ENCODE measurements at regions not wholly inside any gene's neighbourhood (a gene's known extent, or its start where the extent isn't known, plus 50 kb on each side); places are given as distances from the start of the nearest gene placed in this dataset.

DNA sequence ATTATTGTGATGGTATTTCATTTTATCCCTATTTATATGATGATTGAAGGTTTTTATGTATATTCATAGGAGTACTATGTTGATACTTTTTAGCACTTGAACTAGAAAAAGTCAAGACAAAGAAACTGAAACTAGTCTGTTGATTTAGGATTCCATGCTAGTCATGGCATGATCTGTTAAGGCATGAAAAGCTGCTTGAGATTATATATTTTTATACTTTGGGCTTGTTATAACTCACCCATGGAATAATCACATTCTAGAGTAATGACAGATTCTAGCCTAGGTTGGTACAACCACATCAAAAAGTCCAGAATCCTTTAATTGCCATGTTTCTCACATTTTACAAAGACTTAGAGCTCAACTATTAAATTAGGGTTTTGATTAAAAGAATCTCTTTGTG, 472.6 kb upstream of the CELF4 start:
- H2BK15ac ChIP-seq (ENCODE audit: low read length): no peak overlapping the region
- POLR2A ChIA-PET (ENCODE audit: partially characterized antibody): no interaction called here
- TF ChIP-seq SP4 (IDR thresholded peaks at IDR 0.05; ENCODE audit: low read length) (no peak), YY1 (IDR thresholded peaks at IDR 0.05; ENCODE audit: low read depth, low read length) (no peak), ZNF274 (IDR thresholded peaks at IDR 0.05; ENCODE audit: borderline replicate concordance, extremely low read depth, low read length) (no peak), POLR2AphosphoS5 (IDR thresholded peaks at IDR 0.05; ENCODE audit: low read depth, low read length) (no peak), CBX8 (IDR thresholded peaks at IDR 0.05; ENCODE audit: borderline replicate concordance, low read depth, low read length) (no peak), GTF2F1 (IDR thresholded peaks at IDR 0.05; ENCODE audit: borderline replicate concordance, low read depth, low read length) (no peak)

More for the DNA sequence above, 472.6 kb upstream of the CELF4 start:
- Histone ChIP-seq H2BK120ac (replicated peaks; ENCODE audit: low read depth, low read length) (no peak overlapping the region), H3K23me2 (ENCODE audit: low read depth, low read length) (no peaks in the 10 kb centered on the region), H3K14ac (ENCODE audit: insufficient read length) (no peak overlapping the region), H3K4me3 (ENCODE audit: extremely low read depth in 1 of 4, insufficient read depth in 2 of 4, low read depth in 3 of 4, low read length in 4 of 4) (no peak overlapping the region), H3K9ac (replicated peaks in 1 of 4; ENCODE audit: extremely low read depth in 1 of 4, low read depth in 3 of 4, low read length in 3 of 4) (no peak overlapping the region), H4K20me1 (replicated peaks in 1 of 2; ENCODE audit: control insufficient read depth in 1 of 2, insufficient read depth in 2 of 2, low read length in 2 of 2) (no peaks in the 10 kb centered on the region), H2BK12ac (ENCODE audit: low read depth, low read length) (no peak overlapping the region), H3K27me3 (replicated peaks in 1 of 4; ENCODE audit: control insufficient read depth in 3 of 4, extremely low read depth in 1 of 4, insufficient read depth in 3 of 4, low read length in 3 of 4) (no peaks in the 10 kb centered on the region), H4K91ac (replicated peaks; ENCODE audit: insufficient read length, low read length) (no peak overlapping the region), H3K56ac (replicated peaks; ENCODE audit: insufficient read length, low read depth, low read length) (no peak overlapping the region), H2BK5ac (ENCODE audit: low read depth, low read length) (no peak overlapping the region), H3K9me3 (ENCODE audit: insufficient read depth in 2 of 2, low read depth in 1 of 2, low read length in 1 of 2) (no peaks in the 10 kb centered on the region), H4K8ac (ENCODE audit: extremely low read depth, insufficient read depth, low read length) (no peak overlapping the region), H3K79me2 (ENCODE audit: control insufficient read depth in 1 of 2, insufficient read depth in 2 of 2, low read length in 2 of 2) (no peaks in the 10 kb centered on the region), H3K4me1 (replicated peaks in 1 of 4; ENCODE audit: control insufficient read depth in 3 of 4, insufficient read depth in 4 of 4, low read length in 3 of 4) (peaks cover 0 to 6% (median 0%) of the 10 kb centered on the region in 4 experiments; a peak in 1 of 7 replicates), H2AK5ac (ENCODE audit: low read depth, low read length) (no peak overlapping the region), H3K4ac (replicated peaks; ENCODE audit: insufficient read length, low read depth, low read length) (no peak overlapping the region), H3K27ac (ENCODE audit: low read depth, low read length) (no peak overlapping the region), H3K23ac (ENCODE audit: insufficient read length) (no peak overlapping the region), H2AFZ (ENCODE audit: low read length) (no peak overlapping the region), H3K79me1 (ENCODE audit: low read depth, low read length) (no peaks in the 10 kb centered on the region), H3K4me2 (ENCODE audit: insufficient read depth in 1 of 2, low read depth in 2 of 2, low read length in 2 of 2) (no peak overlapping the region), H3K18ac (ENCODE audit: extremely low read depth, low read length) (no peak overlapping the region), H3K36me3 (ENCODE audit: control insufficient read depth in 2 of 4, insufficient read depth in 4 of 4, low read length in 3 of 4) (no peaks in the 10 kb centered on the region), H4K5ac (ENCODE audit: insufficient read length, low read depth, low read length) (no peak overlapping the region), H2BK20ac (ENCODE audit: low read length) (no peak overlapping the region)
- CTCF ChIA-PET (ENCODE audit: partially characterized antibody): interaction anchor here (1.1 kb wide), 1 partner anchor 9 kb away, joined by 4 read pairs; no protein-coding TSS in a partner anchor
- DNase-seq (ENCODE audit: low read depth in 1 of 2, low spot score in 2 of 2): no peak
- FAIRE-seq: no peak

All from H1 (cell line).